Endothelial cell of umbilical vein (primary cell): ENCODE measurements at regions not wholly inside any gene's neighbourhood (a gene's known extent, or its start where the extent isn't known, plus 50 kb on each side); places are given as distances from the start of the nearest gene placed in this dataset.

Experiments
- BruUV-seq: library from RNA; stranded (reverse); fragments of 400-500 nt; replicated peaks from 2 replicates; lab custom pipeline; 2021; lab: Mats Ljungman, UMichigan
- CTCF ChIA-PET: fragments of 300-600, 350-600 bp; sonication (Branson Sonifier 250); formaldehyde crosslinking; loops from one replicate; lab custom pipeline; 2021; ENCODE audit warnings: antibody characterized with exemption, inconsistent platforms; lab: Charles Lee
- POLR2A ChIA-PET: fragments of 300-600, 350-600 bp; sonication (Branson Sonifier 250); formaldehyde crosslinking; loops from one replicate; lab custom pipeline; 2021; ENCODE audit warnings: antibody characterized with exemption, inconsistent platforms; lab: Charles Lee
- DNase-seq: peaks from one replicate; pipeline ENCODE4 v3.0.0-alpha.2; 2011; ENCODE audit warnings: low read depth, low spot score
- FAIRE-seq: peaks from 2 replicates; lab custom pipeline; 2011; peaks lifted over from hg19 to GRCh38; lab: Jason Lieb, UNC
- H2AFZ ChIP-seq: 2 replicates; pipeline ENCODE4 v1.6.0; 2012; ENCODE audit warnings: low read depth, low read length, control low read depth, inconsistent platforms
- H3K27ac ChIP-seq: 2 replicates; pipeline ENCODE4 v1.5.1; 2011; ENCODE audit warnings: low read depth, mild to moderate bottlenecking, control low read depth, low read length, moderate library complexity; ENCODE audit not compliant: insufficient read depth
- H3K27me3 ChIP-seq, 2 experiments: 2 replicates each; pipeline versions ENCODE4 v1.6.0 to v1.6.1; 2011; ENCODE audit warnings: low read length in 2 of 2, mixed read lengths in 1 of 2; ENCODE audit not compliant: control insufficient read depth in 2 of 2, insufficient read depth in 2 of 2
- H3K36me3 ChIP-seq, 2 experiments: 2 replicates in 1 of 2; 3 replicates in 1 of 2; pipeline ENCODE4 v1.5.1; 2011; ENCODE audit warnings: low read length in 2 of 2, mild to moderate bottlenecking in 1 of 2, moderate library complexity in 1 of 2; ENCODE audit not compliant: control insufficient read depth in 2 of 2, insufficient read depth in 2 of 2; ENCODE audit errors: extremely low read depth in 1 of 2
- H3K4me1 ChIP-seq: 3 replicates; pipeline ENCODE4 v1.5.1; 2011; ENCODE audit warnings: mild to moderate bottlenecking, low read length; ENCODE audit not compliant: control insufficient read depth, insufficient read depth; ENCODE audit errors: extremely low read depth
- H3K4me2 ChIP-seq: 2 replicates; pipeline ENCODE4 v1.6.1; 2011; ENCODE audit warnings: low read length, control low read depth, mixed read lengths; ENCODE audit not compliant: insufficient read depth
- H3K4me3 ChIP-seq, 3 experiments: fragments of 200-600 bp in 1 of 3; sonication (generic), shearing (Covaris generic) in 1 of 3; replicated peaks in 1 of 3; 2 replicates each; pipeline ENCODE4 v1.5.1; 2011 to 2016; ENCODE audit warnings: control low read depth in 3 of 3, low read length in 3 of 3, mild to moderate bottlenecking in 2 of 3, inconsistent platforms in 1 of 3, low read depth in 1 of 3, moderate library complexity in 1 of 3; ENCODE audit not compliant: insufficient read depth in 1 of 3
- H3K79me2 ChIP-seq: 2 replicates; pipeline ENCODE4 v1.6.0; 2012; ENCODE audit warnings: low read length, inconsistent platforms; ENCODE audit not compliant: control insufficient read depth, insufficient read depth
- H3K9ac ChIP-seq: replicated peaks from 2 replicates; pipeline ENCODE3; 2011; ENCODE audit warnings: low read length, control low read depth; ENCODE audit not compliant: insufficient read depth; ENCODE audit errors: extremely low read depth
- H3K9me1 ChIP-seq: replicated peaks from 3 replicates; pipeline ENCODE4 v1.6.0; 2011; ENCODE audit warnings: mild to moderate bottlenecking, low read length; ENCODE audit not compliant: control insufficient read depth, insufficient read depth; ENCODE audit errors: extremely low read depth
- H3K9me3 ChIP-seq: replicated peaks from 2 replicates; pipeline ENCODE4 v1.5.1; 2012; ENCODE audit warnings: low read length, inconsistent platforms; ENCODE audit not compliant: control insufficient read depth, insufficient read depth
- H4K20me1 ChIP-seq: replicated peaks from 2 replicates; pipeline ENCODE3; 2011; ENCODE audit warnings: mild to moderate bottlenecking, low read length; ENCODE audit not compliant: control insufficient read depth, insufficient read depth; ENCODE audit errors: extremely low read depth
- CTCF ChIP-seq, 2 donors: IDR thresholded peaks; 1 replicate in 1 of 2; 2 replicates in 1 of 2; pipeline ENCODE4 v1.5.1; 2011; ENCODE audit warnings: low read length in 2 of 2, mild to moderate bottlenecking in 2 of 2, moderate library complexity in 2 of 2, control low read depth in 1 of 2, inconsistent platforms in 1 of 2, low read depth in 1 of 2; ENCODE audit not compliant: insufficient read depth in 1 of 2; ENCODE audit errors: extremely low read depth in 1 of 2
- EZH2 ChIP-seq: IDR thresholded peaks from 2 replicates; pipeline ENCODE4 v1.6.1; 2012; ENCODE audit warnings: borderline replicate concordance, low read depth, mild to moderate bottlenecking, moderate library complexity, low read length, inconsistent platforms; ENCODE audit not compliant: severe bottlenecking
- FOS ChIP-seq: IDR thresholded peaks from 2 replicates; pipeline ENCODE4 v1.6.1; 2011; ENCODE audit warnings: mild to moderate bottlenecking, low read length, moderate library complexity, borderline replicate concordance; ENCODE audit not compliant: insufficient read depth
- GATA2 ChIP-seq: IDR thresholded peaks from 2 replicates; pipeline ENCODE4 v1.7.0; 2011; ENCODE audit warnings: low read depth, mild to moderate bottlenecking, moderate library complexity, mixed read lengths, low read length; ENCODE audit not compliant: insufficient read length, insufficient read depth
- JUN ChIP-seq: IDR thresholded peaks from 2 replicates; pipeline ENCODE4 v1.6.1; 2011; ENCODE audit warnings: borderline replicate concordance, low read depth; ENCODE audit not compliant: insufficient read length, insufficient read depth
- MAX ChIP-seq: IDR thresholded peaks from 2 replicates; pipeline ENCODE4 v1.6.1; 2011; ENCODE audit not compliant: insufficient read depth, insufficient read length
- MYC ChIP-seq: IDR thresholded peaks from one replicate; pipeline ENCODE4 v1.6.1; 2011; ENCODE audit warnings: mild to moderate bottlenecking, low read depth, low read length
- POLR2A ChIP-seq: IDR thresholded peaks from 2 replicates; pipeline ENCODE4 v1.6.1; 2012; ENCODE audit warnings: low read depth, mild to moderate bottlenecking, control low read depth, low read length
- POLR2AphosphoS5 ChIP-seq: IDR thresholded peaks from 2 replicates; pipeline ENCODE4 v1.6.1; 2012; ENCODE audit warnings: low read depth, mild to moderate bottlenecking, control low read depth, low read length, moderate library complexity; ENCODE audit not compliant: insufficient read depth
- dilution Hi-C: fragments of 300-500 bp; cut with MboI; formaldehyde crosslinking; loops from one replicate; pipeline ENCODE4 v1.15.0; 2019; ENCODE audit warnings: low sequenced_read_pairs; ENCODE audit not compliant: extremely low pct_ligation_motif_present
- intact Hi-C: fragments of 100-400 bp; cut with micrococcal nuclease; formaldehyde crosslinking; loops from one replicate; pipeline ENCODE4 v1.10.0; 2022

GRCh38 chr5:87574106-87574505 is 161.4 kb upstream of the CCNH start:
- H3K4me3 ChIP-seq: no peak overlapping the region
- H3K36me3 ChIP-seq: no peaks in the 10 kb centered on the region
- intact Hi-C loops (no loop called here), dilution Hi-C loops (no loop called here)
- H3K79me2 ChIP-seq: no peaks in the 10 kb centered on the region
- H3K4me2 ChIP-seq: no peak overlapping the region
- TF ChIP-seq FOS (no peak), EZH2 (no peak), POLR2A (no peak), POLR2AphosphoS5 (no peak), MYC (no peak), CTCF (IDR thresholded peaks at IDR 0.05; ENCODE audit: extremely low read depth in 1 of 2, insufficient read depth in 1 of 2, low read depth in 1 of 2, low read length in 2 of 2) (no peak), MAX (no peak), JUN (no peak), GATA2 (no peak)
- peaks cover 1% of the 10 kb centered on the region for H3K9me3 ChIP-seq
- no peak overlapping the region for H2AFZ ChIP-seq
- H3K27ac ChIP-seq: no peak overlapping the region
- H3K27me3 ChIP-seq: no peaks in the 10 kb centered on the region
- ChIA-PET POLR2A (no interaction called here), CTCF (no interaction called here)
- H4K20me1 ChIP-seq: no peaks in the 10 kb centered on the region
- BruUV-seq: no TSS peak
- no peak overlapping the region for H3K9ac ChIP-seq
- FAIRE-seq: no peak
- DNase-seq: no peak
- H3K9me1 ChIP-seq: no peaks in the 10 kb centered on the region
- H3K4me1 ChIP-seq: no peaks in the 10 kb centered on the region
